ENCODE measurements at regions not wholly inside any gene's neighbourhood (a gene's known extent, or its start where the extent isn't known, plus 50 kb on each side); places are given as distances from the start of the nearest gene placed in this dataset.
A peak's percentile ranks its signal among the peaks of the same experiment; 100 is the strongest.
"Not testable (repeated sequence)": the region's sequence is repeated elsewhere in the genome, so short reads cannot be mapped to it uniquely, and the experiment has no call there.

DNA sequence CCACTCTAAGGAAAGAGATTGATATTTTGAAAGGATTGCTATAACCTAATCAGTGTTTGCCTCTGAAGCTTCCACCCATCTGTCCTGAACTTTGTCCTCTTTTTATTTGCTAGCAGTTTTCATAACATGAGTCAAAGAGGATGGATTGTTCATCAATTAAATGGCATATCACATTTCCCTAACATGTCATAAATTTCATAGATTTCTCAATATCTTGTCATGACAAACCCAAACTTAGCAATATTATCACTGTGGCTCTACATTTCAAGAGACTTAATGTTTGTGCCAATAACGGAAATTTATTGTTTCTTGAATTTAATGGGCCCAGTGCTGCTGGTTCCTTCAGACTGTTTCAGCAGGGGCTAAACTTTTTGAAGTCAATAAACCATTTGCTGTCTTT lies 330.3 kb downstream of the CAAP1 start:
- DNase-seq, result no peak

DNA sequence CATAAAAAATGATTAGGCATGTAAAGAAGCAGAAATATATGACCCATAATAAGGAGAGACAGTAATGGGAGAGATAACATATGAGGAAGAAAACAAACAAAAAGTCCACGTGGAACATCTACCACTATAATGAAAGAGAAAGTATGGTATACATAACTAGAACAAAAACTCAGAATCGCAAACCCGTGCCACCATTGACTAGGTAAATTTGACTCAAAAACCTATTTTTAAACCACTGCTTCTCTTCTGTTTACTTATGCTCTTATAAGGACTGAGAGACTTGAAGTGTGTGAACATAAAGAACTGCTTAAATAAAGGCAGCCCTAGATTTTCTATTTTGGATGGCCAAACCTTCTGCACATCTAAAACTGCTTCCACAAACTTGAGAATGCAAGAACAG lies 330.7 kb downstream of the CAAP1 start:
- DNase-seq, result no peak

DNA sequence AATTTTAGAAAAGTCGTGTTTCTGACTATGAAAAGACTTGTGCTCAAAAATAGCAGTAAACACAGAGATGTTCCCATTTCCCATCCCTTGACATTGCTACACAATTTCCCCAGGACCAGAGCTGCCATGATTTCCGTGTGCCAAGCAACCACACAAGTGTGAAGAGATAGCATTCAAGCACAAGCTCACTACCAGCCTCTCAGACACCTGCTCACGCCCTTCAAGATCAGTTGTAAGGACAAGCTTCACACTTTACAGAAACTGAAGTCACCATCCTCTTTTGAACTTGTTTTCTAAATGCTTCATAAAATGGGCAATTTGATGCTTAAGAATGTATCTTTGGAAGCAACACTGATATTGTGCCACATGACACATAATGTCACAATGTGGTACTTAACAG lies 333.1 kb downstream of the CAAP1 start:
- no peak for DNase-seq

DNA sequence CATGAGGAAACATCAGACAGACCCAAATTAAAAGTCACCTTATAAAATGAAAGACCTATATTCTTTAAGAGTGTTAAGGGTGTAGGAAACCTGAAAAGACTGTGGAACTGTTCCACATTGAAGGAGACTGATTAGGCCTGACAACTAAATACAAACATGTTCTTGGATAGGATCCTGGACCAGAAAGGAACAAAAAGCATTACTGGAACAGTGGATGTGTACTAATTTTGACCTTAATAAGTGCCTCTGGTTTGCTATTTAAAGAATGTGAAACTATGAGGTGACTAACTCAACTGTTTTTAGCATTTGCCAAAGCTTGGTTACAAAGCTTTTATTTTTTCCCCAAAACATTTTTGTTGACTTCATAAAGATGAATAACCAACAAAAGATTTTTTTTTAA lies 340.6 kb downstream of the CAAP1 start:
- DNase-seq, result no peak

DNA sequence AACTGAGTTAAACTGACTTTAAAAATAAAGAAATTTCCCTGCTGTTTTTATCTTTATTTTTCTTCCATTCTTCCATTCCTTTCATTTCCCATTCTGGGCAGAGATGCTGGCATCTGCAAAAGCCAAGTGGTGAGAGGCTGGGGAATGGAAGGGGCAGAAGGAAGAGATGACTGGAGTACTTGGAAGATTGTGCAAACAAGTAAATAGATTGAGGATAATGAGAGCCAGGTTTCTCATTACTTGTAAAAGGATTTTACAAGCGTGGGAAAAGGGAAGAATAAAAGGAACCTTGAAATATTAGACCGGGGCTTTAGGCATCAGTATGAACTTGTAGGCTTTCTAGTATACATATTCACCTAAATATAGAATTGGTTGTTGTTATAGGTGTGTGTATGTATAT lies 341.2 kb downstream of the CAAP1 start:
- DNase-seq, result no peak

DNA sequence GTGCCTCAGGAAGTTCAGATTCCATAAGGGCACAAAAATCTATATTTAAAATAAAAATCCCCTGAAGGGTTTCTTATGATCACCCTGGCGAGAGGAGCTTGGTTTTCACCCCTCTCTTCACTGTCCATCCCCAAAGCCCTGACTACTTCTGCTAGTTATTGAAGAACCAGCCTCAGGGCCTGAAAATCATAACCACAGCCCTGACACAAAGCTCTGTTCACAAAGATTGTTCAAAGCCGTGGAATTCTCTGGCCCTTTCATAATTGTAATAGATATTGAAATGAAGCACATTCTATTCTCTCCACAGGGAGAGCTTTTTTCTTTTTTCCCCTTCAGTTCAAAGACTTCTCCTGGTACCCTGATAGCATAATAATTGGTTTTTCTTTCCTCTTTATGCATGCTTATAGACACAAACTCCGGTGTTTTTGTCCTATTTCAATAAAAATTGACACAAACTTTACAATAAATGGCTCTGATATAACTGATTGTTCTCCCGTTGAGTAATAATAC lies 343.8 kb downstream of the CAAP1 start:
- DNase-seq, result no peak

DNA sequence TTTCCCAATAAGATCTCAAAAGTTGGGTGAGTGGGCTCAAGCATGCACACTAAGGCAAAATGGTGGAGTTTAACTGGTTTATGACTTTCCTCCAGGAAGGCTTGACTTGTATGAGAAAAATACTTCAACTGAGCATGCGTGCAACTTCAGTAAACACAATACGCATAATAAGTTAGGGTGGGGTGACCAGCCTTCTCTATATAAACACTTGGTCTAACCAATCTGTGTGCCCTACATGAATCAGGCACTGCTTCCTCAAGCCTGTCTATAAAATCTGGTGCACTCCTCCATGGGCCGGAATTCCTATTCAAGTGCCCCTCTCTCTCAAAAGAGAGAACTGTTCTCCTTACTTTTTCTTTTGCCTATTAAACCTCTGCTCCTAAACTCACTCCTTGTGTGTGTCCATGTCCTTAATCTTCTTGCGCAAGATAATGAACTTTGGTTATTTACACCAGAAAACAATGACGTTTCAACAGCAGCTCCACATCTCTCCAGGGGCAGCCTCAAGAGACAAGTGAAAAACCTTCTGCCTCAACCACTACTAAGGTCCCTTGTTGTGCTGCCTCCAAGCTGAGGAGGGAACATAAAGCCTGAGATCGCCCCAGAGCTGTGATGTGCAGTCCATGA lies 352.6 kb downstream of the CAAP1 start:
- no peak for DNase-seq

DNA sequence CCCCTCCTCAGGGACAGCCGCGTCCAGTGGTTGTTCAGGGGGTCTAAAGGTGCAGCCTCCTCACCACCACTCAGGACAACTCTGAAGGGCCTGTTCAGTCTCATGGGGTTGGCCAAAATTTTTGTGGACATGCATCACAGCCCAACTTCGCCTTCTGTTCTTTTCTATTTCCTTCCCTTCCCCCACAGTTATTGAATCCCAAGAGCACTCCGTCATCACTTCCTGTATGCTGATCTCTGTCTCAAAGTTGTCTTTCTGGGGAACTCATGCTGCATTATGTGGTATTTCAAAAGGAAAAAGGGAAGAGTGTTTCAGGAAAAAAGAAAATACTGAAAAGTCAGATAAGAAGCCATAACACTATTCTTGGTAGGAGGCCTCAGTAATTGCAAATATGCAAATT lies 355.4 kb downstream of the CAAP1 start:
- peak; percentile 35 for DNase-seq

DNA sequence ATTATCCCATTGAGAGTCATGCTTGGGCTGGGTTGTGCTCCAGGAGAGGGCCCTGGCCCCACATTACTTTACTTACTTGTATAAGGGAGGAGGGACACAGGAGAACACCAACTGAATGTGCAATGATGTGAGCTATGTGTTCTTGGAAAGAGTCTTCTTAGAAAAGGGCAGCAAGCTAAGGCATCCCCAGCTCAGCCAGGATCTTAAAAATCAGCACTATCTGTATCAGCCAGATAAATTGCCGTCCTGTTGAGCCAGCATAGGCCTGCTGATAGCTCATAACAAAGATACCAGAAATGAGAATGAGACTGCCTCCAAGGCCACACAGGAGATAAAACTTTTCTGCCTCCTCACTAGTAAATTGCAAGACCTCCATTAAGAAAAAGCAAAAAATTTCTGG lies 357.5 kb downstream of the CAAP1 start:
- DNase-seq, result no peak

DNA sequence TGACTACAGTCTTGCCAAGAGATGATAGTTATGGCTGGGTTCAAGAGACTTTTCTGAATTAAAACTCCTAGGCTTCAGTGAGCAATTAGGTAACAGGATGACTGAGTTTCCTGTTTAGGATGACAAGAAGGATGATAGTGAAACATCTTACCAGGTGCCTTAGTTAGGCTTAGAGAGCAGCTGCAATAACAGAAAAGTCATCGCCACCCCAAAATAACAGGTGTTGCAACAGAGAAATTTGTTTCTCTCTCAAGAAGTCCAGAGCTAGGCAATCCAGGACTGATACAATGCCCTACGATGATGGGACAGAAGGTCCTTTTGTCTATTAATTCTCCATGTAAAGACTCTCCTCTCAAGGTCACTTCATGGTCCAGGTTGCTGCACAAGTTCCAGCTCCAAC lies 361.8 kb downstream of the CAAP1 start:
- no peak for DNase-seq

DNA sequence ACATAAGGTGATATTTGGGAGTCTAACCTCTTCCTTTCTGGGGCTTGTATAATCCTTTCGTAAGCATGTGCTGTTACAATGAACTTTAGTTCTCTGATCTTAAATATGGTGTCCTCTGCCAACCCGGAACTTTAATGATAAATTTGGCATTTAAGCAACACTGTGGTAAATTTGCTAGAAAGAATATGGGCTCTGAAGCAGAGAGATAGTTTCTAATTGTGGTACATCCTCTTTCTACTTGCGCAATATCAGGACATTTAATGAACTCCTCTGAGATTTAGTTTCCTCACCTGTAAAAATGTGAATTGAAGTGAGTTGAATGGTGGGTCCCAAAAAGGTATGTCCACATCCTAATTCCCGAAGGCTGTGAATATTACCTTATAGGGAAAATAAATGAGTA lies 364.7 kb downstream of the CAAP1 start:
- DNase-seq, result no peak

DNA sequence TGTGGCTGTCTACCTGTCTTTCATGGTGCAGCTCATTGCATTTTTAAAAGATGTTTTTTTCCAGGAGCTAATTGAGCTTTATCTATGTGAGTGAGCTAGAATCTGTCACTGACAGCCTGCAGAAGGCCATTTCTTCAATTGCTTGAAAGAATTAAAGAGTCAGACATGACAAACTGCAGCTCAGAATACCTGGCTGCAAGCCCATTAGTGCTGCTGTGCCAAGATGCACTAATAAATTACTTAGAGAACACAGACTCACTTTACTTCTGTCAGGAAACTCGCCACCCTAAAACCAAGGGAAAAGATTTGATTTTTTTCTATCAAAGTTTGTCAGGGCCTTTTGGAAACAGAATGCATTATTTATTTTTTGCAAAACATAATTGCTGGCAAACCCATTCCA lies 368.3 kb downstream of the CAAP1 start:
- no peak for DNase-seq

DNA sequence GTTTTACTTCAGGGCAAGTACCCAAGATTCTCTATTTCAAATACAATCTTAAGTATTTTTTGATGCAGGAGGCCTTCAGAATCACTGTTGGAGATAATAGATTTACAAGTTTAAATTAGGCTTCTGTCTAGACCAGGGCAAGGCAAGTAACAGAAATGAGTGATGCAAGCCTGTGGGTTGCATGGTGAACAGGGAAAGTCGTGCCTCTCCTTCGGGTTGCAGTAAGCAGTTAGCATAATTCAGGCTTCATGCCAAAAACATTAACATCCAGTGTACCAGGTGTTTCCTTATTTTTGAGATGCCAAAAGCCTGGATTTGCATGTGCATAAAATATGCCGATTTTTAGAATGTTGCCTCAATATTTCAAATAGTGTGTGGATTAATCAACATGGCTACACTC lies 369.0 kb downstream of the CAAP1 start:
- DNase-seq, result no peak

DNA sequence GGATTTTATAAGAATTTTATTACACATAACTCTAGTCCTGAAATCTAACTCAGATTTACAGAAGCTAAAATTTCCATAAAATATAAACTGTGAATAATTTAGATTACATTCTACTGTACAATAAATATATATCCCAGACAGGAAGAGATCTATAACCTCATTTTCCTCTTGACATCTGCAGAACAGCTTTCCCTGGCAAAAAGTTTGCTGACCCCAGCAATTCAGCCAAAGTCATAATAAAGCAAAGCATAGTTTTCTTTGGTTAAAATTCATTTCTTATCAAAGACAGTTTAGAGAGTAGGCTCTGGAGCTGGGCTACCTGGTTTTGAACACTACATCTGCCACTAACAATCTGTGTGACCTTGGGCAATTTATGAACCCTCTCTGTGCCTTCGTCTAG lies 372.5 kb downstream of the CAAP1 start:
- DNase-seq, result no peak

DNA sequence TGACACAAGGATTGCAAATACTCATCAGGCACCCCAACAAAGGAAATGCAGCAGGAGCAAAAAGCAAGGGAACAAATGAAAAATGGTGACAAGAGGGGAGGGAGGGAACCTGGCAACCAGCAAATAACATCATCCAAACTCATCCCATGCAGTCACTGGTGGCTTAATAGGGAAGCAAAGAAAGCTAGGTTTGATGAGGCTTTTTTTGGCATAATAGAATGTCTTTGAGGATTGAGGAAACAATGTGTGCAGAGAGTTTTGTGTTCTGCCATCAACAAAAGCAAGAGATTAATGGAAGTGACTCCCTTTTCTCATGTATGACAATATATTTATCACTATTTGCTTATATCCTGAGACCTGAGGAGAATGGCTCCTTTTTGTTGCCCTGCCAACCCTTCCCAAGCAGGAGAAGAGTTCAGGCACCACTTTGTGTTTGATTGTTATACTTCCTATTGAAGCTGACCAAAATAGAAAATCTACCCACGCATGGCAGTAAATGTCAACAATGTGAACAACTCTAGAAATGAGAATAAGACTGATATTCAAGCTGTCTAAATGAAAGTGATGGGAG lies 375.7 kb downstream of the CAAP1 start:
- DNase-seq, result no peak

DNA sequence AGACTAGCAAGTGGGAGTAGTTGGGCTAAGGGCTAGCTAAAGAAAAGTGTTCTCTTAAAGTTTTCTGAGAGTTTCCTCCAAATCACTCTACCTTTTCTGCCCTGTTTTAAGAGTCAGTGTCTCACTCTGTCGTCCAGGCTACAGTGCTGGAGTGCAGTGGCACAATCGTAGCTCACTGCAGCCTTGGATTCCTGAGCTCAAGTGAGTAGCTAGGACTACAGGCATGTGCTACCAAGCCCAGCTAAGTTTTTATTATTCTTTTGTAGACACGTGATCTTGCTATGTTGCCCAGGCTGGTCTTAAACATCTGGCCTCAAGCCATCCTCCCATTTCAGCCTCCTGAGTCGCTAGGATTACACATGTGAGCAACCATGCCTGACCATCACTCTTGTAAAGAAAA lies 378.9 kb downstream of the CAAP1 start:
- DNase-seq, result no peak

DNA sequence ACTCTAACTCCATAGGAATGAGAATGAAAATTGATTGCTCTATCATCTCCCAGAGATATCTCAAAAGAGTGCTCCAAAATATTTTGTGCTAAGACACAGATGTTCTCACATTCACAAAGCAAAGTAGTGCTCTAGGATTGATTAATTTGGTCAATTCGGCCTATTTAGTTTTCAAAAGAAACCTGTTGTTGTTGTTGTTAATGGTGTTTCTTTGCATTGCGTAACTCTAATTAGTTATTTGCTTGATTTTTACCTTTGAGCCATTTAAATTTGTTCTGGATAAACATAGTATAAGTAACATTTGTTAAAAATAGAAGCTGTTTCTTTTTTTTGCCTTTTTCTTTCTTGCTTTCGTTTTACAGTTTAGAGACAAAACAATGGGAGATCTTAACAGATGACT lies 382.5 kb downstream of the CAAP1 start:
- no peak for DNase-seq

DNA sequence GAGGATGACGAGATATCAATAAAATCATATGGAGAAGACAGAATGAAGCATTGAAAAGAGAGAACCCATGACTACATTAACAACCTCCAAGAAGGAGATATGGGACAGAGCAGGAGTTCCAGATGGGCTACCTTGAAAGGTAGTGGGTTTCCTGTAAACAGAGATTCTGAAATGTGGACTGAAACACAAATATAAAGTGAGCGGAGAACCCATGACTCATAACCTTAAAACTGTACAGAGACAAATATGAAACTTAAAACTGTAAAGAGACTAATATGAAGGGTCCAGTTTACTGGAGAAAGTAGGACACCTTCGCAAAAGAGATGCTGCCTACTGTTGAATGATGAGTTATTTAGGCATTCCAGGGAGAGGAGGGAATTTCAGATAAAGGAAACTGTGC lies 383.7 kb downstream of the CAAP1 start:
- no peak for DNase-seq

DNA sequence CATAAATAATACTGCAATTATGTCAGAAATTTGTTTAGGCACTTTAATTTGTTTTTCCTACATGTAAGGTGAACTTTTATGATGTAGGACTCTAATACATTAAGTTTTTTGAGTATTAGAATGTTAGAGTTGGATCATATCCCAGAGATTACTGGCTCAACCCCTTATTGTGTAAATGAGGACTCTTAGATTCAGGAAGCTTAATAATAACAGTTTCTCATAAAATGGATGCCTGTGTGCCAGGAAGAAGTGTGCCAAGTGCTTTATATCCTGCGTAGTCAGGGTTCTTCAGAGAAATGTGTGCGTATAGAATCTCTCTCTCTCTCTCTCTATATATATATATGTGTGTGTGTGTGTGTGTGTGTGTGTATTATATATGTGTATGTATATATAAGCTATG lies 388.5 kb downstream of the CAAP1 start:
- no peak for DNase-seq

DNA sequence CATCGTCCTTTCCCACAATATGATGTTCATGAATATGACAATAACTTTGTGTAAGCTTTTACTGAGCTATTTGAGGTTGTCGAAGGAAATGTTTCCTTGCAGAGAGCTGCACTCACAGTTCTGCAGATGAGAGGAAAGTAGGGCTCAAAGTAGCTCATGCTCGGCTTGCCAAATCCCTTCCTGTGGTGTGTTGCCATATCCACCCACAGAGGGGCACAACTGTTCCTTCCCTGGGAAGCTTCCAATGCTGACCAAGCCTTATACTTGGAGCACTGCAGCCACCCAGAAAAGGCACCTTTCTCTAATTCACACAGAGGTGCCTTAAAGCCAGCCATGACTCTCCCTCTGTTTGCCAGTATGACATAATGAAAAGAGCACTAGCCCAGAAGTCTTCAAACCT lies 390.3 kb downstream of the CAAP1 start:
- no peak for DNase-seq

DNA sequence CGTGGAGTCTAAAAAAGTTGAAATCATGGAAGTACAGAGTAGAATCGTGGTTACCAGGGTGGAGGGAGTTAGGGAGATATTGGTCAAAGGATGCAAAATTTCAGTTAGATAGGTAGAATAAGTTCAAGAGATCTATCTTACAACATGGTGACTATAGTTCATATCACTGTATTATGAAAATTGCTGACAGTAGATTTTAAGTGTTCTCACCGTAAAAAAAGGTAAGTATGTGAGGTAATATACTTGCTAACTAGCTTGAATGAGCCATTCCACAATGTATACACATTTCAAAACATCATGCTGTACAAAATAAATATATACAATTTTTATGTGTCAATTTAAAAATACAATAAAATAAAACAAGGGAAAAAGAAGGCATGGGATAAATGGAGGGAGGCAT lies 392.1 kb downstream of the CAAP1 start:
- DNase-seq, result no peak

DNA sequence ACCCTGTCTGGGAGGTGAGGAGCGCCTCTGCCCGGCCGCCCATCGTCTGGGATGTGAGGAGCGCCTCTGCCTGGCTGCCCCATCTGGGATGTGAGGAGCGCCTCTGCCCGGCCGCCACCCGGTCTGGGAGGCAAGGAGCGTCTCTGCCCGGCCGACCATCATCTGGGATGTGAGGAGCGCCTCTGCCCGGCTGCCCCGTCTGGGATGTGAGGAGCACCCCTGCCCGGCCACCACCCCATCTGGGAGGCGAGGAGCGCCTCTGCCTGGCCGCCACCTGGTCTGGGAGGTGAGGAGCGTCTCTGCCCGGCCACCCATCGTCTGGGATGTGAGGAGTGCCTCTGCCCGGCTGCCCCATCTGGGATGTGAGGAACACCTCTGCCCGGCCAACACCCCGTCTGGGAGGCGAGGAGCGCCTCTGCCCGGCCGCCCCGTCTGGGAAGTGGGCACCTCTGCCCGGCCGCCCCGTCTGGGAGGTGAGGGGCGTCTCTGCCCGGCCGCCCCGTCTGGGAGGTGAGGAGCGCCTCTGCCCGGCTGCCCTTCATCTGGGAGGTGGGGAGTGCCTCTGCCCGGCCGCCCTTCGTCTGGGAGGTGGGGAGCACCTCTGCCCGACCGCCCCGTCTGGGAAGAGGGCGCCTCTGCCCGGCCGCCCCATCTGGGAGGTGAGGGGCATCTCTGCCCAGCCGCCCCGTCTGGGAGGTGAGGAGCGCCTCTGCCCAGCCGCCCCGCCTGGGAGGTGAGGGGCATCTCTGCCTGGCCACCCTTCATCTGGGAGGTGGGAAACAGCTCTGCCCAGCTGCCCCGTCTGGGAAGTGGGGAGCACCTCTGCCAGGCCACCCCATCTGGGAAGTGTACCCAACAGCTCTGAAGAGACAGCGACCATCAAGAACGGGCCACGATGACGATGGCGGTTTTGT lies 399.7 kb downstream of the CAAP1 start:
- not testable (repeated sequence) for DNase-seq

DNA sequence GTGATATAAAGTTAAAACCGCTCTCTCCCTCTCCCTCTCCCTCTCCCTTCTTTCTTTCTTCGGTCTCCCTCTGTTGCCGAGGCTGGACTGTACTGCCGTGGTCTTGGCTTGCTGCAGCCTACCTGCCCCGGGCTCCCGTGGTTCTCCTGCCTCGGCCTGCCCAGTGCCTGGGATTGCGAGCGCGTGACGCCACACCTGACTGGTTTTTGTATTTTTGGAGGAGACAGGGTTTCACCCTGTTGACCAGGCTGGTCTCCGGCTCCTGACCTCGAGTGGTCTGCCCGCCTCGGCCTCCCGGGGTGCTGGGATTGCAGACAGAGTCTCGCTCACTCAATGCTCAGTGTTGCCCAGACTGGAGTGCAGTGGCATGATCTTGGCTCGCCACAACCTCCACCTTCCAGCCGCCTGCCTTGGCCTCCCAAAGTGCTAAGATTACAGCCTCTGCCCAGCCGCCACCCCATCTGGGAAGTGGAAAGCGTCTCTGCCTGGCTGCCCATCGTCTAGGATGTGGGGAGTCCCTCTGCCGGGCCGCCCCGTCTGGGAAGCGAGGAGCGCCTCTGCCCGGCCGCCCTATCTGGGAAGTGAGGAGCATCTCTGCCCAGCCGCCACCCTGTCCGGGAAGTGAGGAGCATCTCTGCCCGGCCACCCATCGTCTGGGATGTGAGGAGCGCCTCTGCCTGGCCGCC lies 400.5 kb downstream of the CAAP1 start:
- not testable (repeated sequence) for DNase-seq

DNA sequence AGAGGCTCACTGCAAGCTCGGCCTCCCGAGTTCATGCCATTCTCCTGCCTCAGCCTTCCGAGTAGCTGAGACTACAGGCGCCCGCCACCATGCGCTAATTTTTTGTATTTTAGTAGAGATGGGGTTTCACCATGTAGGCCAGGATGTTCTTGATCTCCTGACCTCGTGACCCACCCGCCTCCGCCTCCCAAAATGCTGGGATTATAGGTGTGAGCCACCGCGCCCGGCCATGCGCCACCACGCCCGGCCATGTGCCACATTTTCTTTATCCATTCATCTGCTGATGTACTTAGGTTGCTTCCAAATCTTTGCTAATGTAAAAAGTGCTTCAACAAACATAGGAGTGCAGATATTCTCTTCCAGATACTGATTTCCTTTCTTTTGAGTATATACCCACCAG lies 408.6 kb downstream of the CAAP1 start:
- DNase-seq, result no peak
